Astrocyte (in vitro differentiated cells and primary cell): ENCODE measurements at regions not wholly inside any gene's neighbourhood (a gene's known extent, or its start where the extent isn't known, plus 50 kb on each side); places are given as distances from the start of the nearest gene placed in this dataset.

ENCODE experiments used
- DNase-seq: peaks from one replicate; pipeline ENCODE4 v3.0.0-alpha.2; 2010; ENCODE audit warnings: low read depth
- FAIRE-seq: peaks from 2 replicates; lab custom pipeline; 2011; peaks lifted over from hg19 to GRCh38; lab: Jason Lieb, UNC
- H2AFZ ChIP-seq: 2 replicates; pipeline ENCODE4 v1.6.0; 2012; ENCODE audit warnings: low read depth, low read length, inconsistent platforms
- H3K27ac ChIP-seq: 2 replicates; pipeline ENCODE4 v1.5.1; 2011; ENCODE audit warnings: low read depth, low read length, inconsistent platforms
- H3K27me3 ChIP-seq: 2 replicates; pipeline ENCODE4 v1.6.0; 2011; ENCODE audit warnings: low read length, inconsistent platforms; ENCODE audit not compliant: insufficient read depth
- H3K36me3 ChIP-seq: 2 replicates; pipeline ENCODE4 v1.5.1; 2011; ENCODE audit warnings: low read length, inconsistent platforms; ENCODE audit not compliant: insufficient read depth
- H3K4me1 ChIP-seq: 2 replicates; pipeline ENCODE4 v1.5.1; 2011; ENCODE audit warnings: low read length, inconsistent platforms; ENCODE audit not compliant: insufficient read depth
- H3K4me2 ChIP-seq: 2 replicates; pipeline ENCODE4 v1.6.0; 2012; ENCODE audit warnings: low read length, inconsistent platforms
- H3K4me3 ChIP-seq: 2 replicates; pipeline ENCODE4 v1.5.1; 2011; ENCODE audit warnings: low read depth, mild to moderate bottlenecking, low read length, inconsistent platforms; ENCODE audit not compliant: insufficient read depth
- H3K79me2 ChIP-seq: 2 replicates; pipeline ENCODE4 v1.6.0; 2012; ENCODE audit warnings: mild to moderate bottlenecking, low read length, inconsistent platforms; ENCODE audit not compliant: insufficient read depth
- H3K9ac ChIP-seq: 2 replicates; pipeline ENCODE4 v1.6.0; 2012; ENCODE audit warnings: mild to moderate bottlenecking, low read length, inconsistent platforms
- H3K9me3 ChIP-seq: 2 replicates; pipeline ENCODE4 v1.5.1; 2012; ENCODE audit warnings: low read depth, mild to moderate bottlenecking, low read length, inconsistent platforms; ENCODE audit not compliant: insufficient read depth
- H4K20me1 ChIP-seq: 2 replicates; pipeline ENCODE4 v1.6.0; 2012; ENCODE audit warnings: low read length, inconsistent platforms; ENCODE audit not compliant: insufficient read depth
- H3K27ac Mint-ChIP-seq: one replicate; pipeline ENCODE4 v1.8.0; 2021; ENCODE audit warnings: mild to moderate bottlenecking, mixed read lengths; ENCODE audit not compliant: unreplicated experiment
- H3K27me3 Mint-ChIP-seq: one replicate; pipeline ENCODE4 v1.8.0; 2021; ENCODE audit warnings: low read depth, mixed read lengths; ENCODE audit not compliant: unreplicated experiment
- H3K36me3 Mint-ChIP-seq: one replicate; pipeline ENCODE4 v1.8.0; 2021; ENCODE audit warnings: low read depth, mixed read lengths; ENCODE audit not compliant: unreplicated experiment
- H3K4me1 Mint-ChIP-seq: one replicate; pipeline ENCODE4 v1.8.0; 2021; ENCODE audit warnings: low read depth, mixed read lengths; ENCODE audit not compliant: unreplicated experiment
- H3K4me3 Mint-ChIP-seq: one replicate; pipeline ENCODE4 v1.8.0; 2021; ENCODE audit warnings: mild to moderate bottlenecking, moderate library complexity, mixed read lengths; ENCODE audit not compliant: unreplicated experiment
- H3K9me3 Mint-ChIP-seq: one replicate; pipeline ENCODE4 v1.8.0; 2021; ENCODE audit warnings: mild to moderate bottlenecking, mixed read lengths; ENCODE audit not compliant: unreplicated experiment
- CTCF ChIP-seq: IDR thresholded peaks from 2 replicates; pipeline ENCODE4 v1.5.1; 2011; ENCODE audit warnings: low read depth, mild to moderate bottlenecking, inconsistent platforms, low read length, moderate library complexity; ENCODE audit not compliant: insufficient read depth
- EZH2 ChIP-seq: IDR thresholded peaks from 2 replicates; pipeline ENCODE4 v1.6.1; 2012; ENCODE audit warnings: mild to moderate bottlenecking, low read length, inconsistent platforms; ENCODE audit not compliant: insufficient read depth

DNA sequence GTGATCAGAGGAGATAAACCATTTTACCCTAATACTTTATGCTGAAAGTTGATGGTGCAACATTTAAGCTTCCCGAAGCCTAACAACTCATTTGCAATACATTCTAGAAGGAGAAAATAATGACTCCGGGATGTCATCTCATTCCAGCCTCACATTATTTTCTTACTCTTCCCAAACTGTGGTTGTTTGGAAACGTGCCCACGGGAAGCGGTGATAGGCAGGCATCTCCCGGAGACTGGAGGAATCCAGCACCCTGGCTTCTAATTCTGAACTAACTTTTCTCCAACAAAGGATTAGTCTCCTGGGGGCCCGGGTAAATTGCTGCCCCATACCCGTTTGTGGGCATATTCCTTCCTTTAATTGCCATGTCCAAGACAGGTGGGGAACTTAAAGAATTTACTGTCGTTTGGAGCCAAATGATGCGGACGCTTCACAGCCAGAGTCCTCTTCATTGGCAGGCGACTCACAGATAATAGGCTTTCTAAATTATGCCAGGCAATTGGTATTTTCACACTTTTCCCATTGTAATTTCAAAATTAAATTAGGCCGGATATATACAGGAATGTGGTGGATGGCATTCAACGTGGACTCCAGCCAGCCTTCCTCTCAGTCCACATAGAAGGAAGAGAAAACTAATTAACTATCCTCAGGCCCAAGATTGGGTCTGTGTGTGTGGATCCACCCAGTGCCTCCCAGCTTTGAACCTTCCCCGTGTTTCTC, 278.1 kb downstream of the AJAP1 start:
- Histone ChIP-seq H3K27ac (no peak overlapping the region), H3K36me3 (no peaks in the 10 kb centered on the region), H4K20me1 (no peaks in the 10 kb centered on the region), H3K9me3 (peaks cover 10% of the 10 kb centered on the region), H3K4me2 (no peak overlapping the region), H3K27me3 (no peaks in the 10 kb centered on the region), H3K9ac (no peak overlapping the region), H2AFZ (no peak overlapping the region), H3K4me3 (no peak overlapping the region), H3K79me2 (no peaks in the 10 kb centered on the region), H3K4me1 (no peaks in the 10 kb centered on the region)
- TF ChIP-seq CTCF (no peak), EZH2 (no peak)
- no peak overlapping the region for H3K4me3 Mint-ChIP-seq
- no peak overlapping the region for H3K27ac Mint-ChIP-seq
- peaks cover 8% of the 10 kb centered on the region for H3K27me3 Mint-ChIP-seq
- H3K4me1 Mint-ChIP-seq, result peaks cover 5% of the 10 kb centered on the region
- FAIRE-seq (no peak), DNase-seq (no peak)
- H3K36me3 Mint-ChIP-seq, result no peaks in the 10 kb centered on the region
- peaks cover 3% of the 10 kb centered on the region for H3K9me3 Mint-ChIP-seq

DNA sequence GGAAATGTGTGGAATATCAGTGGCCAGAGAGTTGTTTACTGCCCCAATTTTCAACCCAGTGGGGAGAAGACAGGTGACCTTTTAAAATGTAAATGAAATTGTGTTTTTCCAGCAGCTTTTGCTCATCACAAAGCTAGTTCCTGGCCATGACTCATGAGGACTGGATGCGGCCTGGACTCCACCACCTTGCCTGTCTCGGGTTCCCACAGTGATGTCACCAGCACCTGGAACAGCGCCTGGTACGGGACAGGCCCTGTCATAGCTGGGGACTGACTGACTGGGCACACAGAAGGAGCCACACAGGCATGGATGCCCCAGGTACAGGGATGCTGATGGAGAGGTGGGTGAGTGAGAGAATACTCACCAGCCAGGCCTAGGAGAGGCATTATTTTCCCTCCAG, 277.1 kb downstream of the AJAP1 start:
- no peaks in the 10 kb centered on the region for H4K20me1 ChIP-seq
- no peaks in the 10 kb centered on the region for H3K36me3 ChIP-seq
- Mint-ChIP-seq H3K27ac (no peak overlapping the region), H3K9me3 (peaks cover 3% of the 10 kb centered on the region), H3K4me3 (no peak overlapping the region), H3K36me3 (no peaks in the 10 kb centered on the region), H3K4me1 (peaks cover 5% of the 10 kb centered on the region), H3K27me3 (peaks cover 13% of the 10 kb centered on the region)
- H3K9me3 ChIP-seq, result peaks cover 10% of the 10 kb centered on the region
- H3K27me3 ChIP-seq, result no peaks in the 10 kb centered on the region
- H3K27ac ChIP-seq, result no peak overlapping the region
- H2AFZ ChIP-seq, result no peak overlapping the region
- TF ChIP-seq EZH2 (no peak), CTCF (no peak)
- FAIRE-seq (no peak), DNase-seq (no peak)
- no peaks in the 10 kb centered on the region for H3K79me2 ChIP-seq
- H3K4me2 ChIP-seq, result no peak overlapping the region
- H3K9ac ChIP-seq, result no peak overlapping the region
- H3K4me1 ChIP-seq, result no peaks in the 10 kb centered on the region
- no peak overlapping the region for H3K4me3 ChIP-seq

- Histone ChIP-seq H3K27ac (no peak overlapping the region), H3K27me3 (no peaks in the 10 kb centered on the region), H4K20me1 (no peaks in the 10 kb centered on the region), H3K79me2 (no peaks in the 10 kb centered on the region), H3K4me1 (no peaks in the 10 kb centered on the region), H3K9me3 (peaks cover 5% of the 10 kb centered on the region), H3K4me2 (no peak overlapping the region), H3K36me3 (no peaks in the 10 kb centered on the region), H3K9ac (no peak overlapping the region), H2AFZ (no peak overlapping the region), H3K4me3 (no peak overlapping the region)
- Mint-ChIP-seq H3K27me3 (peaks cover 9% of the 10 kb centered on the region), H3K36me3 (no peaks in the 10 kb centered on the region), H3K4me3 (no peak overlapping the region), H3K4me1 (peaks cover 5% of the 10 kb centered on the region), H3K9me3 (peaks cover 4% of the 10 kb centered on the region), H3K27ac (no peak overlapping the region)
- no peak for TF ChIP-seq EZH2
- DNase-seq, result no peak
- no peak for FAIRE-seq
Measured at GRCh38 chr1:4928186-4928585, 273.8 kb downstream of the AJAP1 start.
